ENCODE measurements at regions not wholly inside any gene's neighbourhood (a gene's known extent, or its start where the extent isn't known, plus 50 kb on each side); places are given as distances from the start of the nearest gene placed in this dataset.

DNA sequence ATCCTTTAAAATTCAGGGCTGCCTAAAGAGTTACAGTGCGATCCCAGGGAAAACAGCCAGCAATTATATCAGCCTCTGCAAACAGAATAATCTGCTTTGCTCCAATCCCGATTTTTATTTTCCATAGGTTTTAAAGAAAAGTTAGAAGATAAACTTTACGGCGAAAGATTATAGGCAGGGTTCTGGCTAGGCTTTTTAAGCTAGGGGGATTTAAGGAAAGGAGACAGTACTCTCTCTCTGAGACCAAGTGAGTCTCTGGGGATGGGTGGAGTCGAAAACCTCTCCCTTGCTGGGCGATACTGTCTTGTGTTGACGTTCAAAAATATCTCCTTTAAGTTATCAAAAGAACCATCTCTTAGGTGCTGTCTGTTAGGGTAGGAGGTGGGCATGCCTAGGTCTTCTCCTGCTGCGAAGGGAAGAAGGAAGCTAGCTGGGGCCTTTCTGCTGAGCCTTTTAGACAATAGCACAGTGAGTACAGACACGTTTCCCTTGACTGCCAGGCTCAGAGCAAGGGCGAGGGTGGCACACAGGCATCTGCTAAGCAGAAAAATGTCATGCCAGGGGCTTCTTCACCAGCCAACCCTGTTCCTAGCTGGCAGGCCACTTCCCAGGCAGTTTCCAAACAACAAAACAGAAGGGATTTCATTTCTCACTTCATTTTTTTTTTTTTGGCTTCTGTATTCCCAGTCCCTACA lies 167.9 kb upstream of the MAF start:
- DNase-seq: no peak

DNA sequence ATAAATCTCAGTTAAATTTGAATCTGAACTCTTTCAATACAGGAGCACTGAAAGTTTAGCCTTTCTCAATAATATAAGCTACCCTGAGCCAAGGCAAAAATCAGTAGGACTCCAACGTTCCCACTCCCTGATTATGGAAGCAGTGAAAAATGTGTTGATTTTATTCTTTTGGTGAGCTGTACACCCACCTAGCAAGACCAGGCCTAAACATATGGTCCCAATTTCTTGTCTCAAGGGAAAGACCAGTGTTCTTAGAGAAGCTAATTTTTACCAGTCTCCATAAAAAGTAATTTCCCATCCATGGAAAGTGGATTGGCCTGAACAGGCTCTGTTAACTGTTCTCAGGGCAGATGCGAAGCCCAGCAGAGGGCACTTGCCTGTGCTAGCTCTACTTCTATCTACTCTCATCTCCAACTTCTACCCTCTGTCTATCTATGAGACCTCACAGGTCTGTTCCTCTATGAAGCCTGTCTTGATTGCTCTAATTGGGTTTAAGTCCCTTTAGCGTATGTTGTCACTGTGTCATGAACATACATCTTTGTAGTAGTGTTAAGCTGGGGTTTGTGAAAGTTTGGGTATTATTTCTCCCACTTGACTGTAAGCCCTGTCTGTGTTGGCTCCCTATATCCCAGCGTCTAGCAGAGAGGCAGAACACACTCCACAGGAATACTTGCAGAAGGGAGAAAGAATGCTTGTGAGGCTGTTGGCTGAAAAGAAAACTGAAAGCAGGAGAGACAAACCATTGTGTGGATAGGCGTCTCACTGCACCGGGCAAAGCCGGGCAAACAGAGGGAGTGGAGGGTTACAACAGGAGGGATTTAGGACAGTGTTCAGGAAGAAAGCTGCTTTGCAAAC lies 167.1 kb upstream of the MAF start:
- DNase-seq: no peak

DNA sequence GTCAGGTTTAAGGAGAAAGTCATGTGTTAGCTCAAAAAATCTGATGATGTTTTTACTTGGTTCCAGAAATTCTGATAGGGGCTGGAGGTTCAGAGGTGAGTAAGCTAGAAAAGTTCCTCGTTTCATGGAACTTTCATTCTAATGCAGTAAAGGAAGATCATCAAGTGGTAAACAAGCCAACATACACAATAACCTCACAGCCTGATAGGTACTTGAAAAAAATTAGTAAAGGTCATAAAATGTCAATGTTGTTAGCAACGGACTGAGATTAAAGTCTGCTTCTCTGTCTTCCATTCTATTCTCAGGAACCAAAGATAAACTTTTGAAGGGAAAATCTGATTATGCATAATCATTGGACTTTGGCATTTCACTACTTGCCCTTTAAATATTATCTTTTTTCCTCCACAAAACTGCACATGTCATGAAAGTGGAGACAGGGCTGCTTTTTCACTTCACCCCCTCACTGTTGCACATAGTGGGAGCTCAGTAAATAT lies 165.4 kb upstream of the MAF start:
- DNase-seq: no peak

DNA sequence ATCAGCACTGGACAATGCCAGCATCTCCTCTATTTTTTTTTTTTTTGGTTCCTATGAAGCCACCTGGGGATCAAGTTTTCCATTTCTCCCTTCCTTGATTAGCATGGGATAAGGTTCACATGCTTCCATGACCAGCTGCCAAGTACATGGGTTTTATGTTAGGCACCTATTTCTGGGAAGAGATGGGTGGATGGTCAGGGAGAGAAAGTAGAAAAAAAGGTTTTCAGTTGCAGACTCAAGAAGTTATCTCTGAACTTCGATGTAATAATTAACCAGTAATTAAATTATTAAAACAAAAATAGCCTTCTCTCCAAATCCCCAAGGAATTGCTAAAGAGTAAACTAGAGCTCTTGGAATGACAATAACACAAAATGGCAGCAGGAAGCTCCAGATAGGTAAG lies 164.9 kb upstream of the MAF start:
- no peak for DNase-seq

DNA sequence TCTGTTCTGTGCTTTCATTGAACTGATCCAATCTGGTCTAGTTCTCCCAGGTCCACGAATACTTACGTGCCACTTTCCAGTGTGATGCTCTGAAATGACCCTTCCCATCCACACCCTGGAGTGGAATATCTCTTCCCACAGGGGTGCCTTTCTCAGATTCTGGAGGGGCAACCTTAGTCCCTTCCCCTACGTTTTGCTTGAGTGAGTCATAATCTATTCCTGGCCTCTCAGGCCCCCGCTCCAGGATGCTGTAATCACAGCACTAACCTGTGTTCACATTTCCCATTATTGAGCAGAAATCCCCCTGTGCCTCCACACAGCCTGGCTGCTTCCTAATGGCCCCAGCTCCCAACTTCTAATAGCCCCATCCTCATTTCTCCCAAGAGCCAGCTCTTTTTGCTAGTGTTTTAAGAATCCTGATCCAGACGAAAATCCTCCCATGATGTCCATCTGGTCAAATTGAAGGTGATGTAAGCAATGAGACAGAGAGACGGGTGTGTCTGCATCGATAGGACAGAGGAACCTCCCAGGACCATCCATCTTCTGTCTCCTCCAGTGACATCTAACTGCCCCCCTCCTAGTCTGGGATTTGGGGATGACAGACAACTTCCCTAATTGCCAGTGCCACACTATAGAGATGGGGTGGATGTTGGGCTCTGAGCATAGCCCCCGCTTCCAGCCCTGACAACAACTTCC lies 164.0 kb upstream of the MAF start:
- no peak for DNase-seq

DNA sequence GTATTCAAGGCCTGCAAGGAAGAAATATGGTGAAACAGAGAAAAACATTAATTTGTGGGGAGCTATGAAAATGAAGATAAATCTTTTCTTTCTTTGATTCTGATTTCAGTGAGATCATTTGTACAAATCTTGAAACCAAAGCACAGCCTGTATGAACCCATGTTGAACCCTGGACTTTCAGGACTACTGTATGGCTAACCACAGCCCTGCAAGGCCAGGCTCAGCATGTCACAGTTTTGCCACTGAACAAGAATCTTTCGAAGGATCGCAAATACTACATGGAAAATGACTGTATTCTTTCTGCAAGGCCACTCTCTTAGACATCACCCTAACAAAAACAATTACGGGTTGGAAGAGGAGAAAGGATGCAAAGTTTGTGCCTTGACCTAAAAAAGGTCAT lies 161.7 kb upstream of the MAF start:
- DNase-seq: no peak

DNA sequence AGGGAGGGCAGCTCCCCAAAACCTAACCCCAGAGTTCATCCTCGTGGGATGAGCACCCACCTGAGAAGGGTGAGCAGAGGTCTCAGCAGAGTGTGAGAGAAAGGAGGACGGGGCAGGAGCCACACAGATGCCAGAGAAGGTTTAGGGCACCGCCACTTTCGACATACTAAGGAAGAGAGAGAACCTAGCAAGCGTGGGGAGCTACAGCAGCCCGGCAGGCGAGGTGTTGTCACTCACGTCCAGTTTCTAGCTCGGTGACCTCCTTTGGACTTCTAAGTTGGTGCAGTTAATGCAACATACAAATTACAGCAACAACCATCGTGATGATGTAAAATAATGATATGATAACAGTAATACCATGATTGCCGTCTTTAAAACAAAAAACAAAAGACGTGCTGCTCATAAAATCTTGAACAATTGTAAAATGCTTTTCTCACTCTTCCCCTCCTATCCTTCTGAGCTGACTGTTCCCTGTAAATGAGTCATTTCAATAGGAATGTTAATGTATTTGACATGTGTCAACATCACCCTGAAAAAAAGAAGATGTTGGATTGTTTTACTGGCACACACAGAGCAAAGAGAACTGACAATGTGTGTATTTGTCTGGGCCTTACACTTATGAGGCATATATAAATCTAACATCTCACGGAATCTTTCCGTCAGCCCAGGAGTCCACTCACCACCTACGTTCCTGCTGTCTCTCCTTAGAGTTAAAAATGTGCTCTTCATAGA lies 158.2 kb upstream of the MAF start:
- no peak for DNase-seq

DNA sequence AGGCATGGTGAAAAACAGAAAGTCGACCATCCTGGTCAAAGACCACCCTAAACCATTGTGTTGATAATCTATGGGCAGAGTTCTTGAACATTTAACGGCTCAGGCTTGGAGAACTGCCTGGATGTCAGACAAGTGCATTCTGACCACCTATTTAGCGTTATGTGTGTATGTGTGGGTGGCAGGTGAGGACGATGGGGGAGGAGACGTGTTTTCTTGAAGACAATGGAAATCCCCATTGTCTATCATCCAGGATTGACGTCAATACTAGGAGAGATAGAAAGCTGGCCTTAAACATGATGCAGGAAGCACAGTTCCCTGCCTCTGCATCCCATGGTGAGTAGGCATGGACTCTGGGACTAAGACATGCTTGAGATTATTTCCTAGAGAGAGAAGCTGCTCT lies 157.4 kb upstream of the MAF start:
- no peak for DNase-seq

DNA sequence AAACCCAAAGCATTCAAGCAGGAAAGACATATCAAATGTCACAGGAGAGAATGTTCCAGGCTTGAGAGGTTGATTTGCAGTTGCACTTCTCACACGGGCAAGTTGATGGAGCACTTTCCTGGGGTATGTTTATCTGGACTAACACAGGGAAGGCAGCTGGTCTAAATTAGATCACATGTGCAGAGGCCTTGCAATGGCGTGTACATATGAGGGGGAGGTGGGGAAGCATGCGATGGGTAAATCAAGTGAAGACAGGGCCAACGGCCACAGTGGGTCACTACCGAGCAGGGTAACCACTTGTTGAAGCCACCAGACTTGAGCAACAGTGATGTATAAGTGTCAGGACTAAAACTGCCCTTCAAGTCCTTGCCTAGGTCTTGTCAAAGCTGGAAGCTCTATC lies 156.6 kb upstream of the MAF start:
- DNase-seq: no peak

DNA sequence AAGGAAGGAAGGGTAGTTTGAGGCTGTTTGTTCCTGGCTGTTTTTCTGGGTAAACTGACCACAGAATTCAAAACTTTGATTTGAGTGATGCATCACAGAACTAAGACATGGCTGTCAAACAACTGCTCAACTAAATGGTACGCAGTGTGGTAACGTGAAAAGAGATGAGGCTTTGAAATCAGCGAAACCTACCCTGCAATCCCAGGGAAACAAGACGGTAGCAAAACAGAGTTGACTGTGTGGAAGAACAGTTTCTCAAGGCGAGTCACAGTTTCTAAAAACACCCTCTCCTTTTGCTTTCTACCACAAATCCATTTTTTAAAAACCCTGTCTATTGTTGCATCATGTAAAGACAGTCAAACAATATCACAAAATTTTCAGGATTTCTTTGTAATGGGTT lies 156.0 kb upstream of the MAF start:
- no peak for DNase-seq

DNA sequence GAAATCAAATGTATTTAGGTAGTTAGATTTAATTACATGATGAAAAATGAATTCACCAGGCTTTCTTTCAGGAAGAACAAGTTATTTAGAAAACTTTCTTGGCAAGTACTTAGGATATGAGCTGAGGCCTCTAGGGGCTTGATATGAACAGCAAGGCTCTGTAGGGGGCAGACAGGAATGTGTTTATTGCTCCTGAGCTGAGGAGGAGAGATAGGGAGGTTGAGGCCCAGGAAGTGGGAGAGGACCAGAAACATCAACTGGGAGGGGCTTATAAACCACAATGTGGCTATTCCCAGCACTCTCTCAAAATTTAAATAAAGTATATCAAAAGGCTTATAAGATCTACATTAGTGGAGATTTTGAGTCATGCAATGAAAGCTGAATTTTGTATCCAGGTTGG lies 154.0 kb upstream of the MAF start:
- no peak for DNase-seq

DNA sequence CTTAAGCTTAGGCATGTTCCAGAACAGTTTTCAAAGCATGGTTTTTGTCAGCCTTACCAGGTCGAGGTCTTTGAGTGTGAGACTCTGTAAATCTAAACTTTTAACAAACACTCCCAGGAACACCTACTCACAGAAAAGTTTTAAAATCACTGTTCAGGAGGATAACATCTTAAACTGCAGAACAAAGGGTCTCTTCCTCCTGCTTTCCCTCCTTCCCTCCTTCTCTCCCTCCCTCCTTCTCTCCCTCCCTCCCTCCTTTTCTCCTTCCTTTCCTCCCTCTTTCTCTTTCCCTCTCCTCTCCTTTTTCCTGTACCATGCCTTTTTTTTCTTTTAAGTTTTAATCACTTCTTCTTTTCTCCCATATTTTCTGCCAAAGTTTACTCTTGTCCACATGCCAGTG lies 153.5 kb upstream of the MAF start:
- DNase-seq: no peak

DNA sequence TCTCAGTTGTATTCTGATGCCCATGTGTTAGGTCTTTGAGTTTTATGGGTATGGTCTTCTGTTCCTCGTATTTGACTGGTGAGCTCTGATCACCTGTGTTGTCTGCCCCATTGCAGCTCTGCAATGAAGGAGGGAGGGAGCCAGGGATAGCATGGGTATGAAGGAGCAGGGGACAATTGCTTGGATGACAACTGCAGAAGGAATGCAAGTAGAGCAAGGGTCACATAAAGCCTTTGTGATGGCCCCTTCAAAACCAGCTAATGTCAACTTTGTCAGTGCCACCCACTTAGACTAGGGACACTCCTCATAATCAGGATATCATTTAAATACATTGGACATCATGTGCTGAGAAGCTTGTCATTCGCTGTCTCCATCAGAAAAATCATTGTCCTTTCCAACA lies 152.7 kb upstream of the MAF start:
- DNase-seq: no peak

DNA sequence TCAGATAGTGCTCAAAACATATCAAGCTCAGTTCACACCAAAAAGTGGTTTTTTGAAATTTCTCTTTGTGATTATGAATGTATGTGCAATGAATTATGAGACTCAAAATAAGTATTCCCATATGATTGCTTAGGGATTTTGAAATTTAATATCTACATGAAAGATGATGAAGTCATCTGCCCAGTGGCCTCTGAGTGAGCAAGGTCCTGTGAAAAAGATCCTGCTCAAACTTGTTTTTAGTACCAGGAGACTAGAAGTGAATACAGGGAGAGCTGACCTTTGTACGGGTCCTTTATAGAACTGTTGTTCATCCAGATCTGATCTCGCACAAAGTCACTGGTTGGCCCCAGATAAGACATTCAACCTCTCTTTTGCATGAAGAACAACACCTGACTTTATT lies 151.9 kb upstream of the MAF start:
- DNase-seq: no peak

DNA sequence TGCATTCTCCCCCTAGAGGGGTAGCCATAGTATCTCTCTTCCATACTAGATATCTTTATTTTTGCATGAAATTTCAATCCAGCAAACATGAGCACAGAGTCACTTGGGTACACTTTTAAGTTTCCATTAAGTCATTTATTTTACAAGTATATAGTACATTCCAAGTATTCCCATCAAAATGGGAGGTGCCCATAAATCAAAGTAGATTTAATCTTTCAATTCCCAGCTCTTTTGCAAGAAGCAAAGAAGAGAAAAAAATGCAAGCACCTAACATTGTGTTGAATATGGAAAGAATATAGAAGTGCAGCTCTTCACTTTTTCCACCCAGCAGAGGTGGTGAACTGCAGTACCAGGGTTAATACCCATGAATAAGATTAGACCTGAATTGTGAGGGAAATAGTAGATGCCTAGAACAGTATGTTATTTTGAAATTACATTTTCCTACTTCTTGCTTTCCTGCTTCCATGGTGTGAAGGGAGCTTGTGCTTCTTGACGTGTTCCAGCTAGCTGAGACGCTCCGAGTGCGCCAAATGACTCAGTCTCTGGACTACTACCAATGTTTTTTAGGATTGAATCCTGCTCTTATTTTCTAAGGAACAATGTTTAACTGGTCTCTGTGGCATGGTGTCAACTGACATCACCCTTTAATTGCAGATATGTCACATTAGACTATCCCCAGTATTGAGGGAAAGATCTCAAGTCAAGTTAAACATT lies 151.1 kb upstream of the MAF start:
- DNase-seq: no peak

DNA sequence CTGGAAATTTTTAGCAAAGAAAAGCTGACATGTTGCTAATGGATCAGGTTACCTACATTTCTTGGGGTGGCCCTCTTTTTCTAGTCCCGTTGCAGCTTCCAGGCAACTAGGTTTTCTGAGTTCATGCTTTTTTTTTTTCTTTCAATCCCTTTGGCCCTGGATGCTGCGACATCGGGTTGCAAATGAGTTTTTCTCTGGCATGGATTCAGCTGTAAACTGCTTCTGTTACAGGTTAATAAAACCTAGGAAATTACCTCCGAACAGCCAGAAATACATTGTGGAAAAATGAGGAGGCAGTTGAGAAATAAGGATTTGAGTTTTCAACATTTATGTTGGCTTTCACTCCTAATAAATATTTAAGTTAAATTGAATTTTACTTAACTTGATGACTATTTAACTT lies 149.8 kb upstream of the MAF start:
- DNase-seq: no peak

DNA sequence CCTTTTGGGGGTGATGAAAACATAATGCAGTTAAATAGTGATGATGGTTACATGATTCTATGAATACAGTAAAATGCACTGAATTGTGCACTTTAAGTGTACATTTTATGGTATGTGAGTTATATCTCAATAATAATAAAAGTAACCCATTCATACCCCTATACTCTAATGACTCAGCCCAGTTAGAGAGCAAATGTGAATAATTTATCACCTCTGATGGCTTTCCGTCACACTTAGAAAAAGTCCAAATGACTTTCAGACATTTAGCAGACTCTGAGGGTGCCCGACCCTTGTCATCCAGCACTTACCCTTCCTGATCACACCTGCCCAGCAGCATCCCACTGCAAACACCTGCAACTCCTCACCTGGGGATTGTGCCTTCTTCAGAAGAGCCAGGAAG lies 148.1 kb upstream of the MAF start:
- DNase-seq: no peak

DNA sequence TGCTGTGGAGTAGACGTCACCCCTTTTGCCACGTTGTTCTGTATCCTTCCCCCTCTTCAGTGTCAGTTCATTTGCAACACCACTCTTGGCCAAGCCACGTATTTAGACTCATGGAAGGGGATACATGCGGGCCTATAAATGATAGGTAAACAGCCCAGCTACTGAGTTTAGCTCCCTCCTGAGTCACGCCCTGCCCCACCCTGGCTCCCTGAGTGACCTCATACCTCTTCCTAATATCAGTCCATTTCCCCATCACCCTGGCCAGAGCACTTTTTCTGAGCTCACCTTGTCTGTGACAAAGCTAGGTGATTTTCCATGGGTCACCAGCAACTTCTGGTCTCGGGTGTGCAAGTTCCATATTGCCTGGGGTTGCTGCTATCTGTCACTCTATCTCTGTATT lies 147.2 kb upstream of the MAF start:
- DNase-seq: no peak

DNA sequence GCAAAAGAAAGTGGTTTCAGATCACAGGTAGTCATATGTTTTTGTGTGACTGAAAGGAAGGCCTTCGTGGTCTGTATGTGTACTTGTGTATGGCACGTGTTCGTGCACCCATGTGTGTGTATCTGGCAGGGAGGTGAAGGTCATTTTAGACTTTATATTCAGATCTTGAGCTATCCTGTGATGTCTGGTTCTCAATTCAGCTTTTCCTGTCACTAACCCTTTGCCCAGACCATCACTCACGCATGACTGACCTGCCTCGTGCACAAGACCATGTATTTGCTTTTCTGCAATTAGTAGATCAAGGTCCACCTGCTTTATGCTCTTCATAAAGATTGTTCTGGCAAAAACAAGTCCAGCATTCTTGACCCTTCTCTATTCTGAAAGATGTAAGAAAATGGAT lies 139.7 kb upstream of the MAF start:
- DNase-seq: no peak

DNA sequence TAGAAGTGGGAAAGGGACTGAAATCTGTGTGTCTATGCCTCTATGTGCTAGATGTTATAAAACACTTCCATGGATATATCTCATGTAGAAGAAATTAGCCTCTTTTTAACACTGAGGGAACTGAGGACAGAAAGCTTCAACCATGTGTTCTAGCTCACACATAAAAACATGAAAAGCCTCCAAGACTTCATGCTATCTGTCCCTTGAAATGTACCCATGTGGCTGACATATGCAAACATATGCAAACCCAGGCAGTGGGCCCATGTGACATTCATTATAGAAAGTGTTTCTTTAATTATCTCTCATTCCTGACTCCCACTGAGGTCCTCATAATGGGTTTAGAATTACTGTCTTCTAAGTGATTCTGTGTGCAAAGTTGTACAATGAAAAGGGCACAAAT lies 134.7 kb upstream of the MAF start:
- no peak for DNase-seq

DNA sequence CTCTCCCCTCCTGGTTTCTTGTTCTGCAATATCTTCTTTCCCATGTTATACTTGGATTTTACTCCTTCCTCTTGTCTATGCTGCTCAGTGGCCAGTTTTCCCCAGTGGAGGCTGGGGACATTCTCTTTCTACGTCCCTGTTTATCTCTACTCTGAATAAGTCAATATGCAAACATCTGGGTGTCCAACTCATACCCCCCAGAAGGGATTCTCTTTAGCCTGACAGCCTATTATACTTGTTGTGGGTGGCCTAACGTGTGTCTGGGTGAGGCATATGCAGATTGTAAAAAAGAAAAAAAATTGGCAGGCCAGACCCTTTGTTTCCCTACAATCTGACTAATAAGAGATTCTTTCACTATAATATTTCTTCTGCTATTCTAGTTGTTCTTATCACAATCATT lies 134.2 kb upstream of the MAF start:
- no peak for DNase-seq

DNA sequence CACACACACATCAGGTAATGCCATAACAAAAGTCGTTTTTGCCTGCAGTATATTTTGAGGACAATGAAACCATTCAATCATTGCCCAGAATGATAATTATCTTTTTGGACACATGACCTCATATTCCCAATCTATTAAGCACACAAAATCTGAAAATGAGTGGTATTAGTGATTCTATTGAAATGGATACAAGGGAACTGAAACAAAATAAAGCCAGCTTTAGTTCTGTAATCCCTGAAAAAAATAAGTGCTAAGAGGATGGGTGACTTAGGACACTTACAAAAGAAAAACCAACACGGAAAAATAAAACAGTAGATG lies 128.3 kb upstream of the MAF start:
- DNase-seq: no peak

All from stimulated activated CD4-positive, alpha-beta T cell treated with anti-CD3 and anti-CD28 coated beads, Interleukin-4, amount 100 ng/mL, for 4 hours (primary cell).